ENCODE measurements at regions not wholly inside any gene's neighbourhood (a gene's known extent, or its start where the extent isn't known, plus 50 kb on each side); places are given as distances from the start of the nearest gene placed in this dataset.
A peak's percentile ranks its signal among the peaks of the same experiment; 100 is the strongest.
"Not testable (repeated sequence)": the region's sequence is repeated elsewhere in the genome, so short reads cannot be mapped to it uniquely, and the experiment has no call there.

- Mint-ChIP-seq H3K27ac (ENCODE audit: unreplicated experiment) (no peak overlapping the region), H3K4me1 (ENCODE audit: low read depth) (no peaks in the 10 kb centered on the region), H3K36me3 (ENCODE audit: low read depth) (no peaks in the 10 kb centered on the region), H3K9me3 (ENCODE audit: low read depth) (no peaks in the 10 kb centered on the region), H3K27me3 (ENCODE audit: low read depth) (peaks cover 31% of the 10 kb centered on the region), H3K4me3 (ENCODE audit: unreplicated experiment) (no peak overlapping the region)
- DNase-seq (ENCODE audit: low spot score), result no peak
- TF ChIP-seq CTCF (IDR thresholded peaks at IDR 0.05), result peak; percentile 98
Observed at GRCh38 chr5:164504141-164504772, 998.8 kb downstream of the MAT2B start.

- H3K4me3 Mint-ChIP-seq (ENCODE audit: unreplicated experiment), result no peak overlapping the region
- no peak overlapping the region for H3K27ac Mint-ChIP-seq (ENCODE audit: unreplicated experiment)
- H3K27me3 Mint-ChIP-seq (ENCODE audit: low read depth), result peaks cover 25% of the 10 kb centered on the region
- no peaks in the 10 kb centered on the region for H3K9me3 Mint-ChIP-seq (ENCODE audit: low read depth)
- no peak for DNase-seq (ENCODE audit: low spot score)
- TF ChIP-seq CTCF (IDR thresholded peaks at IDR 0.05), result no peak
- H3K4me1 Mint-ChIP-seq (ENCODE audit: low read depth), result no peaks in the 10 kb centered on the region
- H3K36me3 Mint-ChIP-seq (ENCODE audit: low read depth), result no peaks in the 10 kb centered on the region
Observed at GRCh38 chr5:164505791-164506190, 1000.4 kb downstream of the MAT2B start.

- TF ChIP-seq CTCF (IDR thresholded peaks at IDR 0.05), result no peak
- H3K27ac Mint-ChIP-seq (ENCODE audit: unreplicated experiment), result no peak overlapping the region
- peaks cover 2% of the 10 kb centered on the region for H3K9me3 Mint-ChIP-seq (ENCODE audit: low read depth)
- no peaks in the 10 kb centered on the region for H3K4me1 Mint-ChIP-seq (ENCODE audit: low read depth)
- no peaks in the 10 kb centered on the region for H3K36me3 Mint-ChIP-seq (ENCODE audit: low read depth)
- peaks cover 5% of the 10 kb centered on the region for H3K27me3 Mint-ChIP-seq (ENCODE audit: low read depth)
- no peak overlapping the region for H3K4me3 Mint-ChIP-seq (ENCODE audit: unreplicated experiment)
- DNase-seq (ENCODE audit: low spot score), result no peak
Observed at GRCh38 chr5:164518067-164518740, 1012.8 kb downstream of the MAT2B start.

- Mint-ChIP-seq H3K27me3 (ENCODE audit: low read depth) (peaks cover 5% of the 10 kb centered on the region), H3K27ac (ENCODE audit: unreplicated experiment) (no peak overlapping the region), H3K9me3 (ENCODE audit: low read depth) (no peaks in the 10 kb centered on the region), H3K4me3 (ENCODE audit: unreplicated experiment) (no peak overlapping the region), H3K36me3 (ENCODE audit: low read depth) (no peaks in the 10 kb centered on the region), H3K4me1 (ENCODE audit: low read depth) (no peaks in the 10 kb centered on the region)
- TF ChIP-seq CTCF (IDR thresholded peaks at IDR 0.05), result no peak
- no peak for DNase-seq (ENCODE audit: low spot score)
Observed at GRCh38 chr5:164518741-164519080, 1013.3 kb downstream of the MAT2B start.

- DNase-seq (ENCODE audit: low spot score), result no peak
- no peaks in the 10 kb centered on the region for H3K36me3 Mint-ChIP-seq (ENCODE audit: low read depth)
- no peak for TF ChIP-seq CTCF (IDR thresholded peaks at IDR 0.05)
- no peak overlapping the region for H3K4me3 Mint-ChIP-seq (ENCODE audit: unreplicated experiment)
- no peak overlapping the region for H3K27ac Mint-ChIP-seq (ENCODE audit: unreplicated experiment)
- H3K9me3 Mint-ChIP-seq (ENCODE audit: low read depth), result no peaks in the 10 kb centered on the region
- H3K4me1 Mint-ChIP-seq (ENCODE audit: low read depth), result no peaks in the 10 kb centered on the region
- H3K27me3 Mint-ChIP-seq (ENCODE audit: low read depth), result no peaks in the 10 kb centered on the region
Observed at GRCh38 chr5:164532235-164532900, 1026.9 kb downstream of the MAT2B start.

- not testable (repeated sequence) for H3K9me3 Mint-ChIP-seq (ENCODE audit: low read depth); H3K27me3 Mint-ChIP-seq (ENCODE audit: low read depth); H3K36me3 Mint-ChIP-seq (ENCODE audit: low read depth); H3K4me3 Mint-ChIP-seq (ENCODE audit: unreplicated experiment); DNase-seq (ENCODE audit: low spot score); H3K4me1 Mint-ChIP-seq (ENCODE audit: low read depth); H3K27ac Mint-ChIP-seq (ENCODE audit: unreplicated experiment)
Observed at GRCh38 chr5:164533426-164533825, 1028.0 kb downstream of the MAT2B start.
